Right atrium auricular region (tissue), 2 donors: ENCODE measurements at regions not wholly inside any gene's neighbourhood (a gene's known extent, or its start where the extent isn't known, plus 50 kb on each side); places are given as distances from the start of the nearest gene placed in this dataset.

Experiments used
- DNase-seq: peaks from one replicate; pipeline ENCODE4 v3.0.0-alpha.2; 2019; ENCODE audit warnings: low spot score
- H3K27ac ChIP-seq, 2 donors: fragments of 200-600 bp; sonication (generic); 1 replicate in 1 of 2; 2 replicates in 1 of 2; pipeline ENCODE4 v1.5.1; 2016 to 2019
- H3K27me3 ChIP-seq, 2 donors: fragments of 200-600 bp; sonication (generic); one replicate each; pipeline versions ENCODE4 v1.5.1 to v1.6.0; 2017 to 2019
- H3K36me3 ChIP-seq: fragments of 200-600 bp; sonication (generic); one replicate; pipeline ENCODE4 v1.5.1; 2016
- H3K4me1 ChIP-seq, 2 donors: fragments of 200-600 bp; sonication (generic); one replicate each; pipeline versions ENCODE4 v1.5.1 to v1.6.0; 2017 to 2019
- H3K4me3 ChIP-seq, 2 donors: fragments of 200-600 bp; sonication (generic); 1 replicate in 1 of 2; 2 replicates in 1 of 2; pipeline ENCODE4 v1.5.1; 2017 to 2019; ENCODE audit warnings: mild to moderate bottlenecking in 1 of 2, moderate library complexity in 1 of 2
- H3K9me3 ChIP-seq, 2 donors: fragments of 200-600 bp; sonication (generic); one replicate each; pipeline ENCODE4 v1.5.1; 2019
- TF ChIP-seq, protein P1 (sequence below), 2 donors: fragments of 200-600 bp; sonication (generic); IDR thresholded peaks; one replicate each; pipeline ENCODE4 v1.5.1; 2019; ENCODE audit warnings: antibody characterized with exemption in 2 of 2

DNA sequence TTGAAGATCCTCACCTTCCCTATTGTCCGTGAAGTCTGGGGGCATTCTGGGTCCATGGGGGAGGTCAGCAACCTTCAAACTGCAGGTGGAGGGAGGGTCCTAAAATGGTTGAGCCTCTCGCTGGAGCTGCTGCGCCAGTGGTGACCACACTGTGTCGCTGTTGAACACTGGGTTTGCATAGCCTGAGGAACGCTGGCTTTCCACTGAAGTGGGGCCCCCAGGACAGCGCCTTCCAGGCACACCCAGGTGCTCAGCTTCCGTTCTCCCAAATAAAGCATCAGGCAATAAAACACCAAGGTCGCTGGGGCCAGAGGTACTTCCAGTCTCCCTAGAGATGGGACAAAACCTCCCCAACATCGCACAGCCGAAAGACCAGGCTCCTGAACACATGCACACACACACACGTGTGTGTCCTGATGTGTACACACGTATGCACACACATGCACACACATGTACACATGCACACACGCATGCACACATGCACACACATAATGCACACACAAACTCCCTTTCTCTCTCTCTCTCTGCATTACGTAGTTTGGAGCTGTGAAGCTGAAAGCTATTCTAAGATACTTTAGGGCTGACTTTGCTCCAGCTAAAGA is 120.6 kb downstream of the IRF8 start:
- Histone ChIP-seq H3K4me3 (no peak overlapping the region), H3K9me3 (peaks cover under 1 to 29% of the 10 kb centered on the region in 2 donors), H3K36me3 (no peaks in the 10 kb centered on the region), H3K4me1 (no peaks in the 10 kb centered on the region), H3K27ac (no peak overlapping the region), H3K27me3 (no peaks in the 10 kb centered on the region)
- TF ChIP-seq, protein P1, sequence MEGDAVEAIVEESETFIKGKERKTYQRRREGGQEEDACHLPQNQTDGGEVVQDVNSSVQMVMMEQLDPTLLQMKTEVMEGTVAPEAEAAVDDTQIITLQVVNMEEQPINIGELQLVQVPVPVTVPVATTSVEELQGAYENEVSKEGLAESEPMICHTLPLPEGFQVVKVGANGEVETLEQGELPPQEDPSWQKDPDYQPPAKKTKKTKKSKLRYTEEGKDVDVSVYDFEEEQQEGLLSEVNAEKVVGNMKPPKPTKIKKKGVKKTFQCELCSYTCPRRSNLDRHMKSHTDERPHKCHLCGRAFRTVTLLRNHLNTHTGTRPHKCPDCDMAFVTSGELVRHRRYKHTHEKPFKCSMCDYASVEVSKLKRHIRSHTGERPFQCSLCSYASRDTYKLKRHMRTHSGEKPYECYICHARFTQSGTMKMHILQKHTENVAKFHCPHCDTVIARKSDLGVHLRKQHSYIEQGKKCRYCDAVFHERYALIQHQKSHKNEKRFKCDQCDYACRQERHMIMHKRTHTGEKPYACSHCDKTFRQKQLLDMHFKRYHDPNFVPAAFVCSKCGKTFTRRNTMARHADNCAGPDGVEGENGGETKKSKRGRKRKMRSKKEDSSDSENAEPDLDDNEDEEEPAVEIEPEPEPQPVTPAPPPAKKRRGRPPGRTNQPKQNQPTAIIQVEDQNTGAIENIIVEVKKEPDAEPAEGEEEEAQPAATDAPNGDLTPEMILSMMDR (IDR thresholded peaks at IDR 0.05), result no peak
- no peak for DNase-seq

DNA sequence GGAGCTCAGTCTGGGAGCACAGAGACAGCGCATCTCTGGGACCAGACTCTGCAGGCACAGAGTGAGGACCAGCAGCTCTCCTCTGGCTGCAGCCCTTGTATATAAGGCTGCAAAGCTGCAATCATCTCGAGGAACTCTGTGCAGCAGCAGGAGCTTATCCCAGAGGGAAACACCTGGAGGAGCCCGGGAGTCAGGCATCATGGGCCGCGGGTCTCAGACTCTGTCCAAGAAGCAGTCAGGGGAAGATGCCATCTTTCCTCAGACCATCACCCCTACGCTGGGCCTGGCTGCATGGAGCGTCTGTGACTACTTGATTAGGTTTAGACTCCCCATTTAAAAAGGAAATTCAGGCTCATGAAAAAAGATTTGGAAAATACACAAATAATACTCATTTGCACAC is 122.0 kb downstream of the IRF8 start:
- Histone ChIP-seq H3K4me1 (no peaks in the 10 kb centered on the region), H3K9me3 (peaks cover 5 to 38% of the 10 kb centered on the region in 2 donors), H3K27me3 (no peaks in the 10 kb centered on the region), H3K4me3 (no peak overlapping the region), H3K36me3 (no peaks in the 10 kb centered on the region), H3K27ac (no peak overlapping the region)
- TF ChIP-seq, protein P1 (IDR thresholded peaks at IDR 0.05), result no peak
- DNase-seq, result no peak

DNA sequence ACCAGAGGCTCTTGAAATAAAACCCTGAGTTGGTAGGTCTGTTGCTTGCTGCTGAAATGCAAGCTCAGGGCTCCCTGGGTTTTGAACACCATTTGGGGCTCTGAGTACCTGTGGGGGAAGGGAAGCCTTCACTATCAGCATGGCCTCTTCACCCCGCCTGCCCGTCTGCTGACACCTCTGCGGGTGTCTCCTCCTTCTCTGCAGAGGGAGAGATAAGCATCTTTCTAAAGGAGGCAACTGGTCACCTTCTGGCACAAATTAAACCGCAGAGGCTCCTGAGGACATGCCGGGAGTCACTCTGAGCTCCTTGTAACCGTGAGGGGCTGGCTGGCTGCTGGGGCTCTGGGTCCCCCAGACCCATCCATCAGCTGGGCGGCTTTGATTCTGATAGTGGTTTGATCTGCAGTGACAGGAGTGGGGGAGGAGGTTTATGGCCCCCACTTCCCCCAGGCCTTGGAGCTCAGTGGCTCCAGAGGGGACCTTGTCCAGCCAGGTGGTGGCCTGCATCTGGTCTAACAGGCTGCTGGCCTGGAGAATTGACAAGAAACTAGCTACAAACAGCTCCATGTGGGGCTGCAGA is 123.5 kb downstream of the IRF8 start:
- Histone ChIP-seq H3K4me1 (no peaks in the 10 kb centered on the region), H3K27ac (no peak overlapping the region), H3K4me3 (no peak overlapping the region), H3K36me3 (no peaks in the 10 kb centered on the region), H3K9me3 (peaks cover 5 to 38% of the 10 kb centered on the region in 2 donors), H3K27me3 (no peaks in the 10 kb centered on the region)
- no peak for DNase-seq
- TF ChIP-seq, protein P1 (IDR thresholded peaks at IDR 0.05), result no peak

DNA sequence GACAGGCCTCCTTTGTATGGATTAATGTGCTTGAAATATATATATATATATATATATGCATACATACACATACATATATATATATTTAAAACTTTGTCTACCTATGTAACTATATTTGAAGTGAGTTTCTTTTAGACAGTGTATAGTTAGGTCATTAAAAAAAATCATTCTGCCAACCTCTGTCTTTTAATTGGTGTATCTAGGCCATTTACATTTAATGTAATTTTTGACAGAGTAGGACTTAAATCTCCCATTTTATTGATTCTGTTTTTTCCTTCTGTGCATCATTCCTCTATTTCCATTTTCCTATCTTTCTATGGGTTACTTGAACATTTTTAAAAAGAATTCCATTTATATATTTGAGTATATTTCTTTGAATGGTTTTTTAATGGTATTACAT is 125.2 kb downstream of the IRF8 start:
- DNase-seq, result no peak
- no peaks in the 10 kb centered on the region for H3K27me3 ChIP-seq
- no peak overlapping the region for H3K27ac ChIP-seq
- TF ChIP-seq, protein P1 (IDR thresholded peaks at IDR 0.05), result no peak
- H3K4me3 ChIP-seq, result no peak overlapping the region
- peaks cover 0 to 1% of the 10 kb centered on the region in 2 donors for H3K4me1 ChIP-seq
- H3K9me3 ChIP-seq, result peaks cover 5 to 43% of the 10 kb centered on the region in 2 donors
- no peaks in the 10 kb centered on the region for H3K36me3 ChIP-seq

DNA sequence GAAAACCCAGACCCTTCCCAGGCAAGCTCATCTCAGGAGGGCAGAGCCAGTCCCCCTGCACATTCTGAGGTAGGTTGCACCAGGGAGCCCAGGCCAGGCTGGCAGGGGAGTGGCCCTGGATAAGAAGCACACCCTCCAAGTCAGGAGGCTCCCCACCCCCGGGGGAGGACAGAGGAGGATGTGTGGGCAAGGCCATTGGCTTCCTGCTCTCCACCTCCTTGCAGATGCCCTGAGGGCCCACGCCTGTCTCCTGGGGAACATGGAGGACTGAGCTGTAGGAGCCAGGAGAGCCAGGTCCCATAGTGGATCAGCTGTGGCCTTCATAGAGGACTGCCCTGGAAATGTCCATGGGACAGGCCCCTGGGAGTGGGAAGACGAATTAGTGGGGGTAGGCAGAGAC is 126.7 kb downstream of the IRF8 start:
- peaks cover 5 to 36% of the 10 kb centered on the region in 2 donors for H3K9me3 ChIP-seq
- H3K4me3 ChIP-seq, result no peak overlapping the region
- H3K36me3 ChIP-seq, result no peaks in the 10 kb centered on the region
- H3K4me1 ChIP-seq, result peaks cover 0 to 7% of the 10 kb centered on the region in 2 donors
- no peak for DNase-seq
- H3K27ac ChIP-seq, result no peak overlapping the region
- TF ChIP-seq, protein P1 (IDR thresholded peaks at IDR 0.05), result no peak
- no peaks in the 10 kb centered on the region for H3K27me3 ChIP-seq
